HG02798 (cell line): ENCODE measurements at regions not wholly inside any gene's neighbourhood (a gene's known extent, or its start where the extent isn't known, plus 50 kb on each side); places are given as distances from the start of the nearest gene placed in this dataset.

ENCODE experiments used
- ATAC-seq: cut with Tn5 transposase; IDR thresholded peaks from one replicate; pipeline ENCODE4 v1.9.1; 2021; ENCODE audit warnings: mild to moderate bottlenecking; ENCODE audit not compliant: unreplicated experiment, poor library complexity

GRCh38 chr1:84090447-84091245 is 53.4 kb upstream of the PRKACB start:
- ATAC-seq, result peak; percentile 68

GRCh38 chr1:84089867-84090266 is 54.2 kb upstream of the PRKACB start:
- peak; percentile 9 for ATAC-seq

- ATAC-seq, result no peak
Measured at GRCh38 chr1:84089465-84089864, 54.6 kb upstream of the PRKACB start.

- ATAC-seq, result no peak
Measured at GRCh38 chr1:84086616-84087015, 57.5 kb upstream of the PRKACB start.

GRCh38 chr1:84086189-84086588 is 57.9 kb upstream of the PRKACB start:
- ATAC-seq, result no peak

GRCh38 chr1:84083307-84083706 is 60.8 kb upstream of the PRKACB start:
- ATAC-seq, result no peak

- ATAC-seq, result no peak
Measured at GRCh38 chr1:84078842-84079202, 65.2 kb upstream of the PRKACB start.

- peak; percentile 45 for ATAC-seq
Measured at GRCh38 chr1:84078108-84078841, 65.8 kb upstream of the PRKACB start.

GRCh38 chr1:84077476-84078107 is 66.5 kb upstream of the PRKACB start:
- ATAC-seq, result peak; percentile 95

GRCh38 chr1:84073266-84073665 is 70.8 kb upstream of the PRKACB start:
- ATAC-seq, result no peak

- ATAC-seq, result no peak
Measured at GRCh38 chr1:84069236-84069845, 70.4 kb upstream of the TTLL7 start.

- no peak for ATAC-seq
Measured at GRCh38 chr1:84062496-84062895, 63.6 kb upstream of the TTLL7 start.

- ATAC-seq, result no peak
Measured at GRCh38 chr1:84061336-84061735, 62.4 kb upstream of the TTLL7 start.

- ATAC-seq, result no peak
Measured at GRCh38 chr1:84060781-84061180, 61.8 kb upstream of the TTLL7 start.

GRCh38 chr1:84048820-84049219 is 49.9 kb upstream of the TTLL7 start:
- ATAC-seq, result no peak
